Peyer's patch (tissue), 4 donors: ENCODE measurements at regions not wholly inside any gene's neighbourhood (a gene's known extent, or its start where the extent isn't known, plus 50 kb on each side); places are given as distances from the start of the nearest gene placed in this dataset.

Experiments used
- DNase-seq, 3 donors: peaks; one replicate each; pipeline ENCODE4 v3.0.0-alpha.2; 2017 to 2019
- H3K27ac ChIP-seq, 4 donors: fragments of 200-600 bp; sonication (generic); one replicate each; pipeline ENCODE4 v1.5.1; 2016 to 2019
- H3K27me3 ChIP-seq, 2 donors: fragments of 200-600 bp; sonication (generic); one replicate each; pipeline ENCODE4 v1.5.1; 2019
- H3K36me3 ChIP-seq, 3 donors: fragments of 200-600 bp; sonication (generic); one replicate each; pipeline ENCODE4 v1.5.1; 2016 to 2019
- H3K4me1 ChIP-seq, 4 donors: fragments of 200-600 bp; sonication (generic); one replicate each; pipeline ENCODE4 v1.5.1; 2016 to 2019
- H3K4me3 ChIP-seq, 4 donors: fragments of 200-600 bp; sonication (generic); 1 replicate in 3 of 4; 2 replicates in 1 of 4; pipeline ENCODE4 v1.5.1; 2016 to 2019; ENCODE audit warnings: mild to moderate bottlenecking in 1 of 4
- H3K9me3 ChIP-seq, 4 donors: fragments of 200-600 bp; sonication (generic); one replicate each; pipeline ENCODE4 v1.5.1; 2016 to 2019; ENCODE audit warnings: mild to moderate bottlenecking in 1 of 4
- CTCF ChIP-seq, 6 experiments: fragments of 450-650 bp in 4 of 6; fragments of 200-600 bp in 2 of 6; sonication (generic) in 1 of 6; IDR thresholded peaks; one replicate each; pipeline ENCODE4 v1.5.1; 2017 to 2019; ENCODE audit warnings: antibody characterized with exemption in 6 of 6, mild to moderate bottlenecking in 3 of 6, moderate library complexity in 1 of 6
- POLR2A ChIP-seq, 2 donors: fragments of 450-650 bp; IDR thresholded peaks; one replicate each; pipeline ENCODE4 v1.5.1; 2017; ENCODE audit warnings: antibody characterized with exemption in 2 of 2, mild to moderate bottlenecking in 2 of 2, moderate library complexity in 2 of 2

- H3K27me3 ChIP-seq = no peaks in the 10 kb centered on the region
- no peaks in the 10 kb centered on the region for H3K9me3 ChIP-seq
- peak overlapping the region in 1 of 4 donors; percentile 21 for H3K27ac ChIP-seq
- DNase-seq = no peak
- no peak for TF ChIP-seq CTCF (IDR thresholded peaks at IDR 0.05)
- TF ChIP-seq POLR2A (IDR thresholded peaks at IDR 0.05) = no peak
- H3K4me3 ChIP-seq = no peak overlapping the region
- H3K4me1 ChIP-seq = peaks cover 0 to 14% (median 0%) of the 10 kb centered on the region in 4 donors
- H3K36me3 ChIP-seq = no peaks in the 10 kb centered on the region
Observed at GRCh38 chr5:168163966-168164365, 127.5 kb upstream of the WWC1 start.

- H3K27me3 ChIP-seq = no peaks in the 10 kb centered on the region
- DNase-seq = no peak
- H3K4me1 ChIP-seq = peaks cover 0 to 14% (median 0%) of the 10 kb centered on the region in 4 donors
- no peaks in the 10 kb centered on the region for H3K36me3 ChIP-seq
- H3K4me3 ChIP-seq = no peak overlapping the region
- no peaks in the 10 kb centered on the region for H3K9me3 ChIP-seq
- TF ChIP-seq POLR2A (IDR thresholded peaks at IDR 0.05) = no peak
- no peak for TF ChIP-seq CTCF (IDR thresholded peaks at IDR 0.05)
- H3K27ac ChIP-seq = no peak overlapping the region
Observed at GRCh38 chr5:168165221-168165914, 126.1 kb upstream of the WWC1 start.

GRCh38 chr5:168165977-168166376, 125.5 kb upstream of the WWC1 start:
- TF ChIP-seq POLR2A (IDR thresholded peaks at IDR 0.05) (no peak), CTCF (IDR thresholded peaks at IDR 0.05) (no peak)
- Histone ChIP-seq H3K4me1 (peaks cover 0 to 14% (median 0%) of the 10 kb centered on the region in 4 donors), H3K4me3 (no peak overlapping the region), H3K36me3 (no peaks in the 10 kb centered on the region), H3K27me3 (no peaks in the 10 kb centered on the region), H3K27ac (no peak overlapping the region), H3K9me3 (no peaks in the 10 kb centered on the region)
- DNase-seq = no peak

- Histone ChIP-seq H3K36me3 (no peaks in the 10 kb centered on the region), H3K9me3 (no peaks in the 10 kb centered on the region), H3K27ac (no peak overlapping the region), H3K4me3 (no peak overlapping the region), H3K4me1 (peaks cover 0 to 14% (median 0%) of the 10 kb centered on the region in 4 donors), H3K27me3 (no peaks in the 10 kb centered on the region)
- TF ChIP-seq POLR2A (IDR thresholded peaks at IDR 0.05) (no peak), CTCF (IDR thresholded peaks at IDR 0.05) (no peak)
- no peak for DNase-seq
Observed at GRCh38 chr5:168167338-168167737, 124.1 kb upstream of the WWC1 start.

GRCh38 chr5:168168978-168169698, 122.3 kb upstream of the WWC1 start:
- Histone ChIP-seq H3K27ac (no peak overlapping the region), H3K9me3 (no peaks in the 10 kb centered on the region), H3K27me3 (no peaks in the 10 kb centered on the region), H3K36me3 (no peaks in the 10 kb centered on the region), H3K4me3 (no peak overlapping the region), H3K4me1 (peaks cover 0 to 6% (median 0%) of the 10 kb centered on the region in 4 donors)
- TF ChIP-seq CTCF (IDR thresholded peaks at IDR 0.05) (no peak), POLR2A (IDR thresholded peaks at IDR 0.05) (no peak)
- DNase-seq = no peak
